WERI-Rb-1 (cell line): ENCODE measurements at regions not wholly inside any gene's neighbourhood (a gene's known extent, or its start where the extent isn't known, plus 50 kb on each side); places are given as distances from the start of the nearest gene placed in this dataset.

Experiments
- DNase-seq: peaks from one replicate; pipeline ENCODE4 v3.0.0-alpha.2; 2020
- H3K27ac ChIP-seq: fragments of 250-450 bp; sonication (Bioruptor Pico); 2 replicates; pipeline ENCODE4 v1.5.1; 2020; ENCODE audit warnings: mild to moderate bottlenecking, moderate library complexity
- H3K27me3 ChIP-seq: fragments of 250-450 bp; sonication (Bioruptor Pico); 2 replicates; pipeline ENCODE4 v1.5.1; 2021; ENCODE audit warnings: mild to moderate bottlenecking, low read depth, moderate library complexity; ENCODE audit not compliant: insufficient read depth, severe bottlenecking
- H3K36me3 ChIP-seq: fragments of 250-450 bp; sonication (Bioruptor Pico); 2 replicates; pipeline ENCODE4 v1.5.1; 2020; ENCODE audit warnings: mild to moderate bottlenecking, moderate library complexity
- H3K4me3 ChIP-seq: 2 replicates; pipeline ENCODE4 v1.5.1; 2011; ENCODE audit warnings: low read depth, mild to moderate bottlenecking, control low read depth, low read length
- H3K9me3 ChIP-seq: fragments of 250-450 bp; sonication (Bioruptor Pico); 2 replicates; pipeline ENCODE4 v1.5.1; 2021; ENCODE audit warnings: mild to moderate bottlenecking, moderate library complexity; ENCODE audit not compliant: severe bottlenecking
- CTCF ChIP-seq: IDR thresholded peaks from 2 replicates; pipeline ENCODE4 v1.5.1; 2011; ENCODE audit warnings: low read depth, mild to moderate bottlenecking, control low read depth, inconsistent platforms, low read length

DNA sequence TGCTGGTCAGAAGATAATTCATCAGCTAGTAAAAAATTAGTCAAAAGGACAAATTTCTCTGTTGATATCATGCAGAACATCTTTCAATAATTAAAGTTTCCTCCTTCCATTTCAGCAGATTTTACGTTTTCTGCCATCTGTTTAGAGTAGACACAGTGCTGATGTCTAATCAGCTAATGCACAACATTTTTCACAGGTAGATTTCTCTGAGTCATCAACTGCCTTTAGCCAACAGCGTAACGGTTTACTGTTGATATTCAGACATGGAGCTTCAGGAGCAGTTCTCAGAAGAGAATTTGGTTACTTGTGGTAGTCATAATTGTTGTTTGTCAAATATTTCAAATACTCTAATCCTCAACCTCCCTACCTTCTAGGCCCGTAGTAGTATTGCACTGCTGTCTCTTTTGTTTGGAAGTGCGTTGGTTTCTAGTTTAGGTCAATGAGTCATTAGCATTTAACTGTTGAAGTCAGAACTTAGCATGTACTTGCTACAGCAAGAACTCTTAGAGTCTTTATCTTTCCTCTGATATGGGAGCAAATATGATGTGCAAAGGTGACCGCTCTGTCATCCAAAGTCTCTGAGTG, 86.8 kb upstream of the TFPI start:
- H3K27ac ChIP-seq, result no peak overlapping the region
- no peak for TF ChIP-seq CTCF
- no peaks in the 10 kb centered on the region for H3K36me3 ChIP-seq
- H3K4me3 ChIP-seq, result no peak overlapping the region
- H3K9me3 ChIP-seq, result no peaks in the 10 kb centered on the region
- no peaks in the 10 kb centered on the region for H3K27me3 ChIP-seq
- no peak for DNase-seq

GRCh38 chr2:187642498-187642897, 88.3 kb upstream of the TFPI start:
- Histone ChIP-seq H3K4me3 (no peak overlapping the region), H3K36me3 (no peaks in the 10 kb centered on the region), H3K9me3 (no peaks in the 10 kb centered on the region), H3K27me3 (no peaks in the 10 kb centered on the region), H3K27ac (no peak overlapping the region)
- no peak for TF ChIP-seq CTCF
- DNase-seq, result no peak

- H3K36me3 ChIP-seq, result no peaks in the 10 kb centered on the region
- H3K27me3 ChIP-seq, result no peaks in the 10 kb centered on the region
- H3K4me3 ChIP-seq, result no peak overlapping the region
- no peak for DNase-seq
- no peak overlapping the region for H3K27ac ChIP-seq
- TF ChIP-seq CTCF, result no peak
- H3K9me3 ChIP-seq, result no peaks in the 10 kb centered on the region
These were observed 90.3 kb upstream of the TFPI start for GRCh38 chr2:187644486-187644885.

DNA sequence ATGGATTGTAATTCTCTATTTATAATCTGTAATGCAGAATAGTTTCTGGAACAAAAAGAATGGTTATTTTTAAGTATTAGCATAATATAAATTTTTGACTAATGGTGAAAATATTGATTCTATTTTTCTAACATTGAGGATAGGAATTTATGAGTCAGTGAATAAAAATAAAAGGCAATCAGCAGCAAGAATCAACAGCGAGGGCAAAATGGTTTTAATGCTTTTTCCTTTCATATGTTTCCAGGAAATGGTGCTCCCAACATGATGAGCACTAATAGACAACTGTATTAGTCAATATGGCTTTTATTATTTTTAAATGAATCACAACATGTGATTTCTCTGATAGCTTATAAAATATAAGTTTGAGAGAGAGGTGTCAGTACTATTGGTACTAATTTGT, 90.7 kb upstream of the TFPI start:
- no peak overlapping the region for H3K27ac ChIP-seq
- TF ChIP-seq CTCF, result no peak
- DNase-seq, result no peak

GRCh38 chr2:187646556-187646955, 92.3 kb upstream of the TFPI start:
- no peak overlapping the region for H3K4me3 ChIP-seq
- H3K9me3 ChIP-seq, result no peaks in the 10 kb centered on the region
- H3K27ac ChIP-seq, result no peak overlapping the region
- no peak for TF ChIP-seq CTCF
- no peak for DNase-seq
- no peaks in the 10 kb centered on the region for H3K36me3 ChIP-seq
- no peaks in the 10 kb centered on the region for H3K27me3 ChIP-seq

More for the DNA sequence above, 90.7 kb upstream of the TFPI start:
- H3K27me3 ChIP-seq, result no peaks in the 10 kb centered on the region
- no peaks in the 10 kb centered on the region for H3K36me3 ChIP-seq
- no peaks in the 10 kb centered on the region for H3K9me3 ChIP-seq
- H3K4me3 ChIP-seq, result no peak overlapping the region

DNA sequence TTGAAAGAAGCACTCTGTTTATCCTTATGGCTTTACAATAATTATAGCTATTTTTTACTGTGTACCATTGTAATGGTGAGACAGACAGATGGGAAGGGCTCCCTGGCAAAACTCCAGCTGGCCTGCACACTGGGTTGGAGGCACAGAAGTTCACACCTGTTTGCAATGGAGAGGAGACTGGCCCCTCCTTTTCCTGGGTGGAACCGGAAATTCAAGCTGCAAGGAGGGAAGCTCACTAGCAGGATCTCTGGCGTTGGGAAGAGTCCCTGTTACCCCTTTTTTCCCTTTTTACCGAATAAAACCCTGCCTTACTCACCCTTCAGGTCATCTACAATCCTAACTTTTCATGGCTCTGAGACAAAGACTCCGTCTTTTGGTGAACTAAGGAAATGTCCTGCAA, 100.3 kb upstream of the TFPI start:
- DNase-seq, result no peak
- no peaks in the 10 kb centered on the region for H3K36me3 ChIP-seq
- H3K4me3 ChIP-seq, result no peak overlapping the region
- no peak overlapping the region for H3K27ac ChIP-seq
- TF ChIP-seq CTCF, result no peak
- H3K9me3 ChIP-seq, result no peaks in the 10 kb centered on the region
- no peaks in the 10 kb centered on the region for H3K27me3 ChIP-seq
